ENCODE measurements at regions not wholly inside any gene's neighbourhood (a gene's known extent, or its start where the extent isn't known, plus 50 kb on each side); places are given as distances from the start of the nearest gene placed in this dataset.

GRCh38 chr3:110234831-110235230, 836.8 kb upstream of the NECTIN3 start:
- no peak for DNase-seq (ENCODE audit: low read depth)

- no peak for DNase-seq (ENCODE audit: low read depth)
Measured at GRCh38 chr3:110236976-110237610, 834.5 kb upstream of the NECTIN3 start.

- no peak for DNase-seq (ENCODE audit: low read depth)
Measured at GRCh38 chr3:110243081-110243480, 828.5 kb upstream of the NECTIN3 start.

- DNase-seq (ENCODE audit: low read depth), result no peak
Measured at GRCh38 chr3:110246796-110247376, 824.7 kb upstream of the NECTIN3 start.

- DNase-seq (ENCODE audit: low read depth), result no peak
Measured at GRCh38 chr3:110248666-110249065, 823.0 kb upstream of the NECTIN3 start.

- no peak for DNase-seq (ENCODE audit: low read depth)
Measured at GRCh38 chr3:110253794-110254193, 817.8 kb upstream of the NECTIN3 start.

- DNase-seq (ENCODE audit: low read depth), result no peak
Measured at GRCh38 chr3:110254591-110254990, 817.0 kb upstream of the NECTIN3 start.

GRCh38 chr3:110261141-110261540, 810.5 kb upstream of the NECTIN3 start:
- DNase-seq (ENCODE audit: low read depth), result no peak

- DNase-seq (ENCODE audit: low read depth), result no peak
Measured at GRCh38 chr3:110262896-110263295, 808.7 kb upstream of the NECTIN3 start.

- DNase-seq (ENCODE audit: low read depth), result no peak
Measured at GRCh38 chr3:110265302-110265701, 806.3 kb upstream of the NECTIN3 start.

- DNase-seq (ENCODE audit: low read depth), result no peak
Measured at GRCh38 chr3:110267304-110267845, 804.2 kb upstream of the NECTIN3 start.

- DNase-seq (ENCODE audit: low read depth), result no peak
Measured at GRCh38 chr3:110272525-110272924, 799.1 kb upstream of the NECTIN3 start.

- DNase-seq (ENCODE audit: low read depth), result no peak
Measured at GRCh38 chr3:110291886-110292501, 779.6 kb upstream of the NECTIN3 start.

- DNase-seq (ENCODE audit: low read depth), result no peak
Measured at GRCh38 chr3:110293660-110294059, 778.0 kb upstream of the NECTIN3 start.

- DNase-seq (ENCODE audit: low read depth), result no peak
Measured at GRCh38 chr3:110296885-110297284, 774.7 kb upstream of the NECTIN3 start.

- no peak for DNase-seq (ENCODE audit: low read depth)
Measured at GRCh38 chr3:110301781-110302180, 769.8 kb upstream of the NECTIN3 start.

- no peak for DNase-seq (ENCODE audit: low read depth)
Measured at GRCh38 chr3:110307065-110307809, 764.4 kb upstream of the NECTIN3 start.

GRCh38 chr3:110311541-110311940, 760.1 kb upstream of the NECTIN3 start:
- no peak for DNase-seq (ENCODE audit: low read depth)

GRCh38 chr3:110314512-110315114, 757.0 kb upstream of the NECTIN3 start:
- peak; percentile 41 for DNase-seq (ENCODE audit: low read depth)

GRCh38 chr3:110318108-110318507, 753.5 kb upstream of the NECTIN3 start:
- no peak for DNase-seq (ENCODE audit: low read depth)

- no peak for DNase-seq (ENCODE audit: low read depth)
Measured at GRCh38 chr3:110323349-110323748, 748.3 kb upstream of the NECTIN3 start.

GRCh38 chr3:110324171-110324705, 747.4 kb upstream of the NECTIN3 start:
- DNase-seq (ENCODE audit: low read depth), result no peak
